Neural progenitor cell (in vitro differentiated cells): ENCODE measurements at regions not wholly inside any gene's neighbourhood (a gene's known extent, or its start where the extent isn't known, plus 50 kb on each side); places are given as distances from the start of the nearest gene placed in this dataset.

Source experiments
- DNase-seq: peaks from one replicate; pipeline ENCODE4 v3.0.0-alpha.2; 2016; ENCODE audit warnings: low spot score
- H2AFZ ChIP-seq: fragments of 200-600 bp; sonication (generic); replicated peaks from 2 replicates; pipeline ENCODE4 v1.6.1; 2016; ENCODE audit warnings: antibody characterized with exemption
- H3F3A ChIP-seq: fragments of 200-600 bp; sonication (generic); 2 replicates; pipeline ENCODE4 v1.6.1; 2016; ENCODE audit warnings: antibody characterized with exemption, low read depth
- H3K27ac ChIP-seq: fragments of 200-600 bp; sonication (generic); 2 replicates; pipeline ENCODE4 v1.5.1; 2016; ENCODE audit warnings: mild to moderate bottlenecking
- H3K27me3 ChIP-seq: fragments of 200-600 bp; sonication (generic); 2 replicates; pipeline ENCODE4 v1.6.1; 2016; ENCODE audit warnings: mild to moderate bottlenecking, moderate library complexity
- H3K36me3 ChIP-seq: fragments of 200-600 bp; sonication (generic); 2 replicates; pipeline ENCODE4 v1.5.1; 2016
- H3K4me1 ChIP-seq: fragments of 200-600 bp; sonication (generic); 2 replicates; pipeline ENCODE4 v1.6.1; 2016; ENCODE audit warnings: mixed run types
- H3K4me2 ChIP-seq: fragments of 200-600 bp; sonication (generic); 2 replicates; pipeline ENCODE4 v1.6.1; 2016
- H3K4me3 ChIP-seq: fragments of 200-600 bp; sonication (generic); 2 replicates; pipeline ENCODE4 v1.5.1; 2016
- H3K79me2 ChIP-seq: fragments of 200-600 bp; sonication (generic); 2 replicates; pipeline ENCODE4 v1.6.1; 2016; ENCODE audit warnings: low read depth
- H3K9ac ChIP-seq: fragments of 200-600 bp; sonication (generic); 2 replicates; pipeline ENCODE4 v1.6.1; 2016
- H3K9me3 ChIP-seq: fragments of 200-600 bp; sonication (generic); 2 replicates; pipeline ENCODE4 v1.5.1; 2016; ENCODE audit warnings: low read depth
- H4K20me1 ChIP-seq: fragments of 200-600 bp; sonication (generic); 2 replicates; pipeline ENCODE4 v1.6.1; 2016; ENCODE audit warnings: low read depth
- H3K27ac Mint-ChIP-seq: 3 replicates; pipeline ENCODE4 v1.8.0; 2021; ENCODE audit warnings: mixed read lengths
- H3K27me3 Mint-ChIP-seq: 2 replicates; pipeline ENCODE4 v1.8.0; 2022; ENCODE audit warnings: low read depth, mild to moderate bottlenecking, inconsistent platforms, moderate library complexity, mixed read lengths; ENCODE audit not compliant: insufficient read depth
- H3K36me3 Mint-ChIP-seq: 3 replicates; pipeline ENCODE4 v1.8.0; 2021; ENCODE audit warnings: mixed read lengths
- H3K4me1 Mint-ChIP-seq: 3 replicates; pipeline ENCODE4 v1.8.0; 2021; ENCODE audit warnings: mixed read lengths
- H3K4me3 Mint-ChIP-seq: 3 replicates; pipeline ENCODE4 v1.8.0; 2021; ENCODE audit warnings: mild to moderate bottlenecking, moderate library complexity, mixed read lengths
- H3K9me3 Mint-ChIP-seq: 3 replicates; pipeline ENCODE4 v1.8.0; 2020; ENCODE audit warnings: mixed read lengths
- CTCF ChIP-seq: fragments of 200-600 bp; sonication (generic); IDR thresholded peaks from 2 replicates; pipeline ENCODE4 v1.5.1; 2017; ENCODE audit warnings: antibody characterized with exemption, mild to moderate bottlenecking
- EZH2 ChIP-seq: fragments of 200-600 bp; sonication (generic); IDR thresholded peaks from 2 replicates; pipeline ENCODE4 v1.6.1; 2017; ENCODE audit warnings: antibody characterized with exemption, mild to moderate bottlenecking, moderate library complexity
- EZH2phosphoT487 ChIP-seq: fragments of 200-600 bp; sonication (generic); IDR thresholded peaks from 2 replicates; pipeline ENCODE4 v1.6.1; 2017; ENCODE audit warnings: antibody characterized with exemption

- H2AFZ ChIP-seq = no peak overlapping the region
- Mint-ChIP-seq H3K27me3 (no peaks in the 10 kb centered on the region), H3K36me3 (no peaks in the 10 kb centered on the region), H3K9me3 (no peaks in the 10 kb centered on the region), H3K27ac (no peak overlapping the region), H3K4me1 (no peaks in the 10 kb centered on the region), H3K4me3 (no peak overlapping the region)
- no peak overlapping the region for H3K9ac ChIP-seq
- no peak overlapping the region for H3K4me2 ChIP-seq
- TF ChIP-seq EZH2 = no peak
- TF ChIP-seq EZH2phosphoT487 = no peak
- no peak for TF ChIP-seq CTCF
- H3F3A ChIP-seq = no peaks in the 10 kb centered on the region
- no peak overlapping the region for H3K27ac ChIP-seq
- H3K9me3 ChIP-seq = no peaks in the 10 kb centered on the region
- no peak for DNase-seq
- H4K20me1 ChIP-seq = no peaks in the 10 kb centered on the region
- H3K36me3 ChIP-seq = no peaks in the 10 kb centered on the region
- no peaks in the 10 kb centered on the region for H3K4me1 ChIP-seq
- no peaks in the 10 kb centered on the region for H3K79me2 ChIP-seq
- H3K4me3 ChIP-seq = no peak overlapping the region
- no peaks in the 10 kb centered on the region for H3K27me3 ChIP-seq
Measured at GRCh38 chr3:70507486-70507885, 195.0 kb upstream of the MDFIC2 start.

GRCh38 chr3:70506775-70507174, 194.3 kb upstream of the MDFIC2 start:
- H3K27ac Mint-ChIP-seq = no peak overlapping the region

GRCh38 chr3:70501561-70501960, 189.1 kb upstream of the MDFIC2 start:
- Histone ChIP-seq H3K79me2 (no peaks in the 10 kb centered on the region), H3F3A (no peaks in the 10 kb centered on the region), H3K27me3 (no peaks in the 10 kb centered on the region), H3K9ac (no peak overlapping the region), H3K27ac (no peak overlapping the region), H3K4me1 (no peaks in the 10 kb centered on the region), H3K4me3 (no peak overlapping the region), H3K36me3 (no peaks in the 10 kb centered on the region), H3K9me3 (no peaks in the 10 kb centered on the region), H2AFZ (no peak overlapping the region), H4K20me1 (no peaks in the 10 kb centered on the region), H3K4me2 (no peak overlapping the region)
- Mint-ChIP-seq H3K9me3 (no peaks in the 10 kb centered on the region), H3K27me3 (no peaks in the 10 kb centered on the region), H3K36me3 (no peaks in the 10 kb centered on the region), H3K27ac (no peak overlapping the region), H3K4me3 (no peak overlapping the region), H3K4me1 (no peaks in the 10 kb centered on the region)
- TF ChIP-seq CTCF = no peak
- TF ChIP-seq EZH2phosphoT487 = no peak
- TF ChIP-seq EZH2 = no peak
- DNase-seq = no peak

More at GRCh38 chr3:70506775-70507174, 194.3 kb upstream of the MDFIC2 start:
- H4K20me1 ChIP-seq = no peaks in the 10 kb centered on the region
- H3K27me3 ChIP-seq = no peaks in the 10 kb centered on the region
- no peaks in the 10 kb centered on the region for H3K79me2 ChIP-seq
- DNase-seq = no peak
- Mint-ChIP-seq H3K36me3 (no peaks in the 10 kb centered on the region), H3K27me3 (no peaks in the 10 kb centered on the region), H3K4me3 (no peak overlapping the region), H3K4me1 (no peaks in the 10 kb centered on the region), H3K9me3 (no peaks in the 10 kb centered on the region)
- no peak overlapping the region for H3K4me2 ChIP-seq
- H3K4me1 ChIP-seq = no peaks in the 10 kb centered on the region
- no peak overlapping the region for H3K4me3 ChIP-seq
- H3K9ac ChIP-seq = no peak overlapping the region
- no peak overlapping the region for H3K27ac ChIP-seq
- H3F3A ChIP-seq = no peaks in the 10 kb centered on the region
- H3K36me3 ChIP-seq = no peaks in the 10 kb centered on the region
- no peak overlapping the region for H2AFZ ChIP-seq
- no peak for TF ChIP-seq CTCF
- TF ChIP-seq EZH2 = no peak
- no peak for TF ChIP-seq EZH2phosphoT487
- H3K9me3 ChIP-seq = no peaks in the 10 kb centered on the region

GRCh38 chr3:70488816-70489215, 176.4 kb upstream of the MDFIC2 start:
- no peaks in the 10 kb centered on the region for H3K79me2 ChIP-seq
- Mint-ChIP-seq H3K9me3 (no peaks in the 10 kb centered on the region), H3K27ac (no peak overlapping the region), H3K4me1 (no peaks in the 10 kb centered on the region), H3K36me3 (no peaks in the 10 kb centered on the region), H3K27me3 (peaks cover 2% of the 10 kb centered on the region), H3K4me3 (no peak overlapping the region)
- H3K4me2 ChIP-seq = no peak overlapping the region
- no peak overlapping the region for H3K4me3 ChIP-seq
- TF ChIP-seq EZH2phosphoT487 (no peak), CTCF (no peak), EZH2 (no peak)
- H3K27ac ChIP-seq = no peak overlapping the region
- no peaks in the 10 kb centered on the region for H3K4me1 ChIP-seq
- no peaks in the 10 kb centered on the region for H3K36me3 ChIP-seq
- no peak overlapping the region for H3K9ac ChIP-seq
- no peaks in the 10 kb centered on the region for H3F3A ChIP-seq
- DNase-seq = no peak
- H3K9me3 ChIP-seq = no peaks in the 10 kb centered on the region
- H4K20me1 ChIP-seq = no peaks in the 10 kb centered on the region
- H3K27me3 ChIP-seq = no peaks in the 10 kb centered on the region
- no peak overlapping the region for H2AFZ ChIP-seq
